Esophagus squamous epithelium (tissue), 5 donors: ENCODE measurements at regions not wholly inside any gene's neighbourhood (a gene's known extent, or its start where the extent isn't known, plus 50 kb on each side); places are given as distances from the start of the nearest gene placed in this dataset.

ENCODE experiments used
- DNase-seq: peaks from one replicate; lab custom pipeline; 2025; lab: John Stamatoyannopoulos, UW
- H3K27ac ChIP-seq, 4 donors: fragments of 200-600 bp; sonication (generic); one replicate each; pipeline ENCODE4 v1.5.1; 2016 to 2019; ENCODE audit warnings: mild to moderate bottlenecking in 1 of 4
- H3K27me3 ChIP-seq, 4 donors: fragments of 200-600 bp; sonication (generic); 1 replicate in 3 of 4; 2 replicates in 1 of 4; pipeline versions ENCODE4 v1.5.1 to v1.6.0; 2017 to 2021; ENCODE audit warnings: antibody characterized with exemption in 1 of 4
- H3K36me3 ChIP-seq, 3 donors: fragments of 200-600 bp; sonication (generic); one replicate each; pipeline ENCODE4 v1.5.1; 2016 to 2019
- H3K4me1 ChIP-seq, 3 donors: fragments of 200-600 bp; sonication (generic); one replicate each; pipeline ENCODE4 v1.5.1; 2017 to 2019
- H3K4me3 ChIP-seq, 4 donors: fragments of 200-600 bp; sonication (generic); 1 replicate in 3 of 4; 2 replicates in 1 of 4; pipeline ENCODE4 v1.5.1; 2016 to 2019; ENCODE audit warnings: mild to moderate bottlenecking in 2 of 4, moderate library complexity in 1 of 4
- H3K9me3 ChIP-seq, 3 donors: fragments of 200-600 bp; sonication (generic); one replicate each; pipeline ENCODE4 v1.5.1; 2016 to 2019
- CTCF ChIP-seq, 6 experiments: fragments of 450-650 bp in 4 of 6; fragments of 200-600 bp in 2 of 6; sonication (generic) in 2 of 6; IDR thresholded peaks; one replicate each; pipeline ENCODE4 v1.5.1; 2016 to 2019; ENCODE audit warnings: antibody characterized with exemption in 6 of 6, mild to moderate bottlenecking in 4 of 6, moderate library complexity in 4 of 6
- POLR2A ChIP-seq, 4 donors: fragments of 450-650 bp; IDR thresholded peaks; one replicate each; pipeline ENCODE4 v1.6.1; 2017; ENCODE audit warnings: antibody characterized with exemption in 4 of 4, mild to moderate bottlenecking in 4 of 4, moderate library complexity in 3 of 4
- WGBS, 2 donors: methylation state at CpG; one replicate each; pipeline ENCODE4 v1.1.5; 2018; 5-methylcytosine and 5-hydroxymethylcytosine counted together
- intact Hi-C: fragments of 100-400 bp; cut with DNase I; formaldehyde crosslinking; loops from one replicate; pipeline ENCODE4 v1.15.0; 2022
- donor health status: DM: yes; HTN: yes; CAD: no.

GRCh38 chr12:18857656-18858055 is 119.7 kb downstream of the CAPZA3 start:
- H3K9me3 ChIP-seq, result no peaks in the 10 kb centered on the region
- intact Hi-C loops, result no loop called here
- H3K27ac ChIP-seq, result no peak overlapping the region
- TF ChIP-seq POLR2A (IDR thresholded peaks at IDR 0.05), result no peak
- no peak for TF ChIP-seq CTCF (IDR thresholded peaks at IDR 0.05)
- H3K4me3 ChIP-seq, result no peak overlapping the region
- H3K4me1 ChIP-seq, result no peaks in the 10 kb centered on the region
- no peaks in the 10 kb centered on the region for H3K27me3 ChIP-seq
- no peak for DNase-seq
- H3K36me3 ChIP-seq, result no peaks in the 10 kb centered on the region

- Histone ChIP-seq H3K36me3 (no peaks in the 10 kb centered on the region), H3K4me1 (no peaks in the 10 kb centered on the region), H3K4me3 (no peak overlapping the region), H3K27ac (no peak overlapping the region), H3K9me3 (no peaks in the 10 kb centered on the region), H3K27me3 (no peaks in the 10 kb centered on the region)
- WGBS, 2 donors, result 37 to 42% methylated on average over 1 of the region's 1 CpG
- intact Hi-C loops, result no loop called here
- TF ChIP-seq CTCF (IDR thresholded peaks at IDR 0.05), result no peak
- no peak for TF ChIP-seq POLR2A (IDR thresholded peaks at IDR 0.05)
- no peak for DNase-seq
These were observed 121.5 kb downstream of the CAPZA3 start for GRCh38 chr12:18859400-18859799.

- Histone ChIP-seq H3K27ac (no peak overlapping the region), H3K4me1 (no peaks in the 10 kb centered on the region), H3K36me3 (no peaks in the 10 kb centered on the region), H3K9me3 (no peaks in the 10 kb centered on the region), H3K4me3 (no peak overlapping the region), H3K27me3 (no peaks in the 10 kb centered on the region)
- DNase-seq, result no peak
- TF ChIP-seq CTCF (IDR thresholded peaks at IDR 0.05), result peak in 5 of 6 experiments; percentile 44 to 71 (median 60)
- TF ChIP-seq POLR2A (IDR thresholded peaks at IDR 0.05), result no peak
- 55 to 61% methylated on average over 3 of the region's 3 CpGs for WGBS, 2 donors
- intact Hi-C loops, result no loop called here
These were observed 123.5 kb downstream of the CAPZA3 start for GRCh38 chr12:18861287-18861858.

GRCh38 chr12:18863769-18864500 is 126.0 kb downstream of the CAPZA3 start:
- peaks cover 0 to 7% (median 0%) of the 10 kb centered on the region in 3 donors for H3K4me1 ChIP-seq
- no peak for DNase-seq
- no peaks in the 10 kb centered on the region for H3K36me3 ChIP-seq
- no peaks in the 10 kb centered on the region for H3K9me3 ChIP-seq
- 57 to 83% methylated on average over 3 of the region's 3 CpGs for WGBS, 2 donors
- intact Hi-C loops, result no loop called here
- no peak for TF ChIP-seq CTCF (IDR thresholded peaks at IDR 0.05)
- H3K27me3 ChIP-seq, result no peaks in the 10 kb centered on the region
- H3K4me3 ChIP-seq, result no peak overlapping the region
- no peak overlapping the region for H3K27ac ChIP-seq

- Histone ChIP-seq H3K27ac (no peak overlapping the region), H3K9me3 (no peaks in the 10 kb centered on the region), H3K4me3 (no peak overlapping the region), H3K36me3 (no peaks in the 10 kb centered on the region), H3K4me1 (peaks cover 0 to 10% (median 0%) of the 10 kb centered on the region in 3 donors), H3K27me3 (no peaks in the 10 kb centered on the region)
- DNase-seq, result no peak
- TF ChIP-seq CTCF (IDR thresholded peaks at IDR 0.05) (no peak), POLR2A (IDR thresholded peaks at IDR 0.05) (no peak)
- 53 to 60% methylated on average over 5 of the region's 5 CpGs for WGBS, 2 donors
- intact Hi-C loops, result no loop called here
These were observed 127.1 kb downstream of the CAPZA3 start for GRCh38 chr12:18864900-18865561.
